ENCODE measurements at regions not wholly inside any gene's neighbourhood (a gene's known extent, or its start where the extent isn't known, plus 50 kb on each side); places are given as distances from the start of the nearest gene placed in this dataset.

DNA sequence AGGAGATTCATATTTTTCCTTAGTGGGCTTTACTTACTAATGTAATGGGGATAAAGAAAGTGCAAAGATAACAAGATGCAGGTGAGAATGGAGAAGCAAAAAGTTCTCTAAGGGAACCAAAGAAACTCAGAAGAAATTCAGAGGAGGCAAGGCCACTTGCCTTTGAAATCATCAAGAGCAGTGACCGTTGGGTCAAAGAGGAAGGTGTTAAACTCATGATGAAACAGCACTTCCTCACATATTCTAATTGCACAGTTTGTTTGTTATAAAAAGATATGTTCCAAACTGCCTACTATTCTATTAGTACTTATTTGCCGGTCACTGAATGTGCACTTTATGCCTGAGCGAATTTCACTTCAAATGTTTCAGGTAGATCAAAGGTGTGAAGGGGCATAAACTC, 975.1 kb downstream of the BCL11A start:
- TF ChIP-seq EZH2phosphoT487 (IDR thresholded peaks at IDR 0.05; ENCODE audit: insufficient read depth, low read depth), result no peak
- TF ChIP-seq EZH2 (IDR thresholded peaks at IDR 0.05; ENCODE audit: insufficient read depth, poor library complexity, severe bottlenecking), result no peak

Measured in GM23248 (cell line).